ENCODE measurements at regions not wholly inside any gene's neighbourhood (a gene's known extent, or its start where the extent isn't known, plus 50 kb on each side); places are given as distances from the start of the nearest gene placed in this dataset.

GRCh38 chr13:82305588-82305987 lies 1576.7 kb downstream of the SLITRK1 start:
- TF ChIP-seq CTCF (conservative IDR thresholded peaks at IDR 0.05; ENCODE audit: low read length) (no peak), EZH2phosphoT487 (IDR thresholded peaks at IDR 0.05; ENCODE audit: borderline replicate concordance, low read depth, low read length) (no peak)
